CD14-positive monocyte (primary cell): ENCODE measurements at regions not wholly inside any gene's neighbourhood (a gene's known extent, or its start where the extent isn't known, plus 50 kb on each side); places are given as distances from the start of the nearest gene placed in this dataset.

Experiments used
- DNase-seq, 3 donors: peaks; one replicate each; pipeline ENCODE4 v3.0.0-alpha.2; 2011 to 2022
- H2AFZ ChIP-seq: 2 replicates; pipeline ENCODE4 v1.6.0; 2012; ENCODE audit warnings: mild to moderate bottlenecking, low read depth, low read length, inconsistent platforms; ENCODE audit not compliant: insufficient read depth, poor library complexity, severe bottlenecking
- H3K27ac ChIP-seq, 2 donors: 1 replicate in 1 of 2; 2 replicates in 1 of 2; pipeline ENCODE4 v1.5.1; 2012 to 2013; ENCODE audit warnings: low read length in 2 of 2, control low read depth in 1 of 2, inconsistent platforms in 1 of 2, low read depth in 1 of 2, mild to moderate bottlenecking in 1 of 2
- H3K27me3 ChIP-seq, 2 donors: one replicate each; pipeline versions ENCODE4 v1.6.0 to v1.6.1; 2011 to 2013; ENCODE audit warnings: low read length in 2 of 2; ENCODE audit not compliant: control insufficient read depth in 2 of 2, insufficient read depth in 2 of 2
- H3K36me3 ChIP-seq, 2 donors: replicated peaks in 1 of 2; 1 replicate in 1 of 2; 2 replicates in 1 of 2; pipeline versions ENCODE4 v1.5.1 to v1.6.1; 2012 to 2013; ENCODE audit warnings: low read length in 2 of 2, control low read depth in 1 of 2, inconsistent platforms in 1 of 2, mild to moderate bottlenecking in 1 of 2; ENCODE audit not compliant: insufficient read depth in 2 of 2, control insufficient read depth in 1 of 2
- H3K4me1 ChIP-seq, 2 donors: 1 replicate in 1 of 2; 2 replicates in 1 of 2; pipeline versions ENCODE4 v1.5.1 to v1.6.1; 2012 to 2013; ENCODE audit warnings: low read length in 2 of 2, control low read depth in 1 of 2, inconsistent platforms in 1 of 2, mild to moderate bottlenecking in 1 of 2, moderate library complexity in 1 of 2; ENCODE audit not compliant: insufficient read depth in 2 of 2, control insufficient read depth in 1 of 2
- H3K4me2 ChIP-seq: replicated peaks from 2 replicates; pipeline ENCODE3; 2012; ENCODE audit warnings: low read length, moderate library complexity, mild to moderate bottlenecking; ENCODE audit not compliant: poor library complexity, severe bottlenecking; ENCODE audit errors: extremely low read depth
- H3K4me3 ChIP-seq, 3 experiments: fragments of 200-600 bp in 1 of 3; sonication (generic) in 1 of 3; replicated peaks in 1 of 3; 1 replicate in 2 of 3; 2 replicates in 1 of 3; pipeline ENCODE4 v1.5.1; 2011 to 2013; ENCODE audit warnings: low read length in 3 of 3, mild to moderate bottlenecking in 3 of 3, control low read depth in 2 of 3, low read depth in 2 of 3, inconsistent platforms in 1 of 3, moderate library complexity in 1 of 3
- H3K79me2 ChIP-seq: 2 replicates; pipeline ENCODE4 v1.6.0; 2012; ENCODE audit warnings: mild to moderate bottlenecking, control low read depth, inconsistent platforms, low read length, moderate library complexity; ENCODE audit not compliant: insufficient read depth
- H3K9ac ChIP-seq: 2 replicates; pipeline ENCODE4 v1.6.0; 2017; ENCODE audit warnings: low read length, mild to moderate bottlenecking; ENCODE audit not compliant: insufficient read depth, poor library complexity, severe bottlenecking
- H3K9me3 ChIP-seq, 2 donors: replicated peaks in 1 of 2; 1 replicate in 1 of 2; 2 replicates in 1 of 2; pipeline versions ENCODE4 v1.5.1 to v1.6.1; 2012 to 2013; ENCODE audit warnings: low read length in 2 of 2, control low read depth in 1 of 2; ENCODE audit not compliant: control insufficient read depth in 1 of 2, insufficient read depth in 1 of 2
- H4K20me1 ChIP-seq: 2 replicates; pipeline ENCODE4 v1.6.0; 2012; ENCODE audit warnings: mild to moderate bottlenecking, low read length, control low read depth, moderate library complexity; ENCODE audit not compliant: insufficient read depth
- H3K27ac Mint-ChIP-seq, 7 donors: one replicate each; pipeline ENCODE4 v1.8.0; 2020; ENCODE audit warnings: mild to moderate bottlenecking in 7 of 7, mixed read lengths in 7 of 7, moderate library complexity in 6 of 7, inconsistent platforms in 2 of 7
- H3K27me3 Mint-ChIP-seq, 3 donors: one replicate each; pipeline ENCODE4 v1.8.0; 2021 to 2022; ENCODE audit warnings: low read depth in 3 of 3, mild to moderate bottlenecking in 3 of 3, mixed read lengths in 3 of 3, moderate library complexity in 3 of 3, inconsistent platforms in 1 of 3
- H3K36me3 Mint-ChIP-seq, 2 donors: one replicate each; pipeline ENCODE4 v1.8.0; 2020; ENCODE audit warnings: mixed read lengths in 2 of 2, inconsistent platforms in 1 of 2, mild to moderate bottlenecking in 1 of 2
- H3K4me1 Mint-ChIP-seq: one replicate; pipeline ENCODE4 v1.8.0; 2020; ENCODE audit warnings: mild to moderate bottlenecking, mixed read lengths
- H3K4me3 Mint-ChIP-seq, 2 donors: one replicate each; pipeline ENCODE4 v1.8.0; 2020; ENCODE audit warnings: mild to moderate bottlenecking in 2 of 2, mixed read lengths in 2 of 2, moderate library complexity in 1 of 2
- H3K9me3 Mint-ChIP-seq, 7 donors: one replicate each; pipeline ENCODE4 v1.8.0; 2020 to 2022; ENCODE audit warnings: mixed read lengths in 7 of 7, mild to moderate bottlenecking in 6 of 7, moderate library complexity in 6 of 7, inconsistent platforms in 2 of 7
- CTCF ChIP-seq: fragments of 200-600 bp; IDR thresholded peaks from one replicate; pipeline ENCODE4 v1.8.0; 2022; ENCODE audit warnings: antibody characterized with exemption, mild to moderate bottlenecking
- WGBS: methylation state at CpG from one replicate; pipeline ENCODE4 v1.1.5; 2013; ENCODE audit warnings: missing lambda C conversion rate; ENCODE audit not compliant: insufficient coverage; 5-methylcytosine and 5-hydroxymethylcytosine counted together
- intact Hi-C, 2 donors: fragments of 100-400 bp; cut with micrococcal nuclease; formaldehyde crosslinking; loops; one replicate each; pipeline versions ENCODE4 v1.15.0 to v1.15.1; 2023

DNA sequence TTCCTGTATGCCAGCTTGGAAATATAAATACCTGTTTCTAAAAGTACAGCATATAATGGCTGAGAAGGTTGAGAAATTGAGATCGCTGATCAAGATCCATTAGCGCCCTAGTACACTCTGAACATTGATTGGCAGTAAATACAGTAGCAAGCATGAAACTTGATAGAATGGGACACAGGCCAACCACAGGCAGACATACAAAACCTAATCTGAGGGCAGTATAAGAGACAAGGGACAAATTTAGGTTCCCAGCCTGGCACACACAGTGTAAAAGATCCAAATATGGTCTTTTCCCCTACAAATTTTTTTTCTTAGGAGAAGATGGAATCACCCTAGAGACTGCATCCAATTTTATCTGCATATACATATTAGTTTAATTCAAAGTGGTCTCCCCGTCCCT lies 126.5 kb upstream of the ARHGAP42 start:
- no peaks in the 10 kb centered on the region for H3K36me3 Mint-ChIP-seq
- Histone ChIP-seq H3K4me1 (no peaks in the 10 kb centered on the region), H3K4me3 (no peak overlapping the region), H3K9ac (no peak overlapping the region), H3K9me3 (no peaks in the 10 kb centered on the region), H2AFZ (no peak overlapping the region), H3K36me3 (no peaks in the 10 kb centered on the region), H4K20me1 (no peaks in the 10 kb centered on the region), H3K4me2 (no peak overlapping the region), H3K79me2 (no peaks in the 10 kb centered on the region), H3K27ac (no peak overlapping the region), H3K27me3 (no peaks in the 10 kb centered on the region)
- no peak overlapping the region for H3K4me3 Mint-ChIP-seq
- H3K9me3 Mint-ChIP-seq, result peaks cover 0 to 2% (median 0%) of the 10 kb centered on the region in 7 donors
- no peaks in the 10 kb centered on the region for H3K4me1 Mint-ChIP-seq
- no peak for DNase-seq
- no CpG with 5 or more reads among the region's 3 CpGs for WGBS
- no peaks in the 10 kb centered on the region for H3K27me3 Mint-ChIP-seq
- TF ChIP-seq CTCF, result no peak
- no peak overlapping the region for H3K27ac Mint-ChIP-seq
- intact Hi-C loops, result no loop called here

DNA sequence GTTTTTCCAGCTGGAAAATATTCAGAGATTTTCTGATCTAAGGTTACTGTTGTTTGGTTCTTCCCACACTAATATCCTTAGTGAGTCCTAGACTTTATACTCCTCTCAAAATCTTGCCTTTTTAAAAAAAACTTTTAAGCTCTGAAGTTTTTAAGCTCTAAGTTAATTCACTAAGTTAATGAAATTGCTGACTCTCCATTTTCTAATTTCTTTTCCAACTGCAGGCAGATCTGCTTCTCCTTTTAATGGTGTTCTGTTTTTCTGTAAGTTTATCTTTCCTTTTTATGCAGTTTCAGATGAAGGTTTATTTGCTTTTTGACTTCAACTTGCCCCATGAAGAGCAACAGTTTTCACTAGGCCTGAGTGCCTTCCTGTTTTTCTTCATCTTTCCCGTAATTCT lies 125.8 kb upstream of the ARHGAP42 start:
- no peak overlapping the region for H3K4me3 ChIP-seq
- no peak for DNase-seq
- H2AFZ ChIP-seq, result no peak overlapping the region
- intact Hi-C loops, result no loop called here
- Mint-ChIP-seq H3K27me3 (no peaks in the 10 kb centered on the region), H3K4me3 (no peak overlapping the region), H3K9me3 (peaks cover 0 to 2% (median 0%) of the 10 kb centered on the region in 7 donors), H3K4me1 (no peaks in the 10 kb centered on the region), H3K27ac (no peak overlapping the region), H3K36me3 (no peaks in the 10 kb centered on the region)
- H3K79me2 ChIP-seq, result no peaks in the 10 kb centered on the region
- WGBS, result no CpG with 5 or more reads among the region's 1 CpG
- H4K20me1 ChIP-seq, result no peaks in the 10 kb centered on the region
- no peaks in the 10 kb centered on the region for H3K9me3 ChIP-seq
- H3K4me2 ChIP-seq, result no peak overlapping the region
- TF ChIP-seq CTCF, result no peak
- no peaks in the 10 kb centered on the region for H3K4me1 ChIP-seq
- H3K9ac ChIP-seq, result no peak overlapping the region
- no peak overlapping the region for H3K27ac ChIP-seq
- no peaks in the 10 kb centered on the region for H3K27me3 ChIP-seq
- no peaks in the 10 kb centered on the region for H3K36me3 ChIP-seq
